Spinal cord (tissue), 9 donors: ENCODE measurements at regions not wholly inside any gene's neighbourhood (a gene's known extent, or its start where the extent isn't known, plus 50 kb on each side); places are given as distances from the start of the nearest gene placed in this dataset.
"Not testable (repeated sequence)": the region's sequence is repeated elsewhere in the genome, so short reads cannot be mapped to it uniquely, and the experiment has no call there.

Experiments used
- DNase-seq, 6 donors: peaks; one replicate each; pipeline versions ENCODE4 v3.0.0 to v3.0.0-alpha.2; 2013 to 2015; ENCODE audit warnings: low spot score in 6 of 6, low read depth in 4 of 6
- H3K27ac ChIP-seq: one replicate; pipeline ENCODE4 v1.5.1; 2013; ENCODE audit warnings: low read depth, low read length, control low read depth
- H3K27me3 ChIP-seq: one replicate; pipeline ENCODE4 v1.6.1; 2013; ENCODE audit warnings: low read length; ENCODE audit not compliant: control insufficient read depth, insufficient read depth
- H3K36me3 ChIP-seq: one replicate; pipeline ENCODE4 v1.6.1; 2013; ENCODE audit warnings: low read length; ENCODE audit not compliant: control insufficient read depth, insufficient read depth
- H3K4me1 ChIP-seq: one replicate; pipeline ENCODE4 v1.6.1; 2013; ENCODE audit warnings: low read length; ENCODE audit not compliant: control insufficient read depth, insufficient read depth
- H3K4me3 ChIP-seq: one replicate; pipeline ENCODE4 v1.5.1; 2013; ENCODE audit warnings: low read depth, low read length, control low read depth
- H3K9me3 ChIP-seq: one replicate; pipeline ENCODE4 v1.6.1; 2013; ENCODE audit warnings: low read length; ENCODE audit not compliant: control insufficient read depth, insufficient read depth
- WGBS: methylation state at CpG from one replicate; pipeline ENCODE4 v1.1.5; 2013; ENCODE audit warnings: missing lambda C conversion rate; ENCODE audit not compliant: insufficient coverage; 5-methylcytosine and 5-hydroxymethylcytosine counted together
- donor health status: healthy.

DNA sequence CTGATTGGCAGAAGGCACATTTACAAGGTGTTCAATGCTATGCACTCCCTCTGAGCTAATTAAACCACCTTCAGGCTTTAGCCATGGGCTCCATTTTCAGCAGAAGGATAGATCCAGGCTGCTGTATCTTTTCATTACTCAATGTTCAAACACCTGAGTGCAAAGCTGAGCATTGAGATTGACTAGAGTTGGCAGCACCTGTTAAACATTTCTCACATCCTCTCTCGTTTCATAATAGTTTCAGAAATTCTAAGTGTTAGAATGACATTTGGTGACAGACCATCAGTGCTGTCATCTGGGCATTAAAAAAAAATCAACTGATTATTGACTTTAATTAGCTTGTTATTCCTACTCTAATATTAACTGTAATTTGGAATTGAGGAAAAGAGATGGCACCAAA, 187.1 kb upstream of the SEMA3E start:
- no peak overlapping the region for H3K27ac ChIP-seq
- H3K27me3 ChIP-seq, result no peaks in the 10 kb centered on the region
- H3K9me3 ChIP-seq, result no peaks in the 10 kb centered on the region
- no peaks in the 10 kb centered on the region for H3K36me3 ChIP-seq
- no peaks in the 10 kb centered on the region for H3K4me1 ChIP-seq
- no peak overlapping the region for H3K4me3 ChIP-seq
- no CpG with 5 or more reads among the region's 1 CpG for WGBS
- DNase-seq, result peak in 2 of 6 donors; percentile 3 to 17

DNA sequence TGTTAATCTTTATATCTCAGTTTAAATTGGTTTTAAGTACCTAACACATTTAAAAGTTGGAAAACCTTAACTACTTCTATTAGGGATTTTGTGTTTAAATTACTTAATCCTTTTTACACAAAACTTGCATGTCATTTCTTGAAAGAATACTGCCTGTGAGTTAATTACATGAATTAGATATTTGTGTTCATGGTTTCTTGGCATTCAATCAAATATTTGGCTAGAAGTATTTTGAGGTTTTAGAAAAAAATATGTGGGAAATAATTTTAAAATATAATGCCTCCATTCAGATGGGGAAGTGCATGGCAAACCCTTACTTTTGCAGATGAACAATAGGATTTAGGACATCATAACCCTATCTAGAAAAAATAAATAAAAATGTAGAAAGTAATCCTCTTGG, 186.5 kb upstream of the SEMA3E start:
- peak in 1 of 6 donors; percentile 17 for DNase-seq
- H3K9me3 ChIP-seq, result no peaks in the 10 kb centered on the region
- H3K4me1 ChIP-seq, result no peaks in the 10 kb centered on the region
- H3K27ac ChIP-seq, result no peak overlapping the region
- H3K27me3 ChIP-seq, result no peaks in the 10 kb centered on the region
- no peaks in the 10 kb centered on the region for H3K36me3 ChIP-seq
- H3K4me3 ChIP-seq, result no peak overlapping the region

DNA sequence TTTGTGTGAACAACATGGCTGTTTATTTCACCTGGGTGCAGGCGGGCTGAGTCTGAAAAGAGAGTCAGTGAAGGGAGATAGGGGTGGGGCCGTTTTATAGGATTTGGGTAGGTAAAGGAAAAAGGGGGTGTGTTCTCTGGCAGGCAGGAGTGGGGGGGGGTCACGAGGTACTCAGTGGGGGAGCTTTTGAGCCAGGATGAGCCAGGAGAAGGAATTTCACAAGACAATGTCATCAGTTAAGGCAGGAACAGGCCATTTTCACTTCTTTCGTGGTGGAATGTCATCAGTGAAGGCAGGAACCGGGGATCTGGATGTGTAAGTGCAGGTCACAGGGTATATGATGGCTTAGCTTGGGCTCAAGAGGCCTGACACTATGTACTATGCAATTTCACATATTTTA, 184.8 kb upstream of the SEMA3E start:
- not testable (repeated sequence) for H3K9me3 ChIP-seq, H3K4me3 ChIP-seq, DNase-seq, H3K4me1 ChIP-seq, H3K36me3 ChIP-seq, H3K27ac ChIP-seq, H3K27me3 ChIP-seq
- WGBS, result 58% methylated on average over 3 of the region's 5 CpGs

DNA sequence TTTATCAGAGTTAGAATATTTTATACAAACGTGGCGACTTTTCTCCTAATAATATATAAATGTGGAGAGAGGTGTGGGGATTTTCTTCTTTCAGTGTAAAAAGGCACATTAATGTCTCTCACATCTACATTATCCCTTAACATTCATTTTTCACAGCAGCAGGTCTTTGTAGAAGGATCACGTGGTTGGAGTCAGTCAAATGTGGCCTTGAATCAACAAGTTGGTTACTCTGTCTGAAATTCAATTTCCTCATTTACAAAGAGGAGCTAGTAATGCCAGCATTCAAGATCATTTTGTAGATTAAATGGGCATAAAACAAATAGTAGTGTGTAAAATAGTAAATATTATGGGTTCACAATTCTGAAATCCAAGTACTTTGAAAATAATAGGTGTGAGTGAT, 183.1 kb upstream of the SEMA3E start:
- no peak overlapping the region for H3K27ac ChIP-seq
- no peaks in the 10 kb centered on the region for H3K27me3 ChIP-seq
- WGBS, result no CpG with 5 or more reads among the region's 3 CpGs
- no peaks in the 10 kb centered on the region for H3K4me1 ChIP-seq
- H3K9me3 ChIP-seq, result no peaks in the 10 kb centered on the region
- no peak overlapping the region for H3K4me3 ChIP-seq
- H3K36me3 ChIP-seq, result no peaks in the 10 kb centered on the region
- no peak for DNase-seq

DNA sequence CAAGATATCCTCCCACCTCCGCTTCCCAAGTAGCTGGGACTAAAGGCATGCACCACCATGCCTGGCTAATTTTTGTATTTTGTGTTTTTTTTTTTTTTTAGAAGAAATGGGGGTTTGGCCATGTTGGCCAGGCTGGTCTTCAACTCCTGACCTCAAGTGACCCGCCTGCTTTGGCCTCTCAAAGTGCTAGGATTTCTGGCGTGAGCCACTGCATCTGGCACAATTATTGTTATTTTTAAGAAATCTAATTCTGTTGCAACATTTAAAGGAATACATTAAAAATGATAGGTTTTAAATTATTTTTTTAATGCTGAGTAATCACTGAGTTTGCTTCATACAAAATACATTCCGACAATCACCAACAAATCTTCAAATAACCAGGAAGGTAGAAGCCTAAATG, 178.1 kb upstream of the SEMA3E start:
- Histone ChIP-seq H3K27ac (no peak overlapping the region), H3K9me3 (no peaks in the 10 kb centered on the region), H3K27me3 (no peaks in the 10 kb centered on the region), H3K4me3 (no peak overlapping the region), H3K4me1 (no peaks in the 10 kb centered on the region), H3K36me3 (no peaks in the 10 kb centered on the region)
- no peak for DNase-seq
- WGBS, result no CpG with 5 or more reads among the region's 4 CpGs

DNA sequence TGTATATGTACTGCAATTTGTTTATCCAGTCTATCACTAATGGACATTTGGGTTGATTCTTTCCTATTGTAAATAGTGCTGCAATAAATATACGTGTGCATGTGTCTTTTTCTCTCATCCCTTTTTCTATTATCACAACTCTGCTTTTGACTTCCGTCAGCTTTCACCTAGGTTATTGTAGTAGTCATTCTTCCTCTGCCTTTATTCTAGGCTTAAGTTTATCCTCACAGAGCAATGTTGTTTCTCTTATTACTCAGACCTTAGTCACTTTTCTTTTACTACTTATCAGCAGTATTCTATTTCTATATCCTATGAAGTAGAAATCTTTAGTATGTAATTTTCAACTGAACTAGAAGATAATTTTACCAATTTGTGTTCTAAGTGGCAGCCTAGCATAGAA, 175.3 kb upstream of the SEMA3E start:
- DNase-seq, result no peak
- H3K27ac ChIP-seq, result no peak overlapping the region
- H3K4me3 ChIP-seq, result no peak overlapping the region
- no peaks in the 10 kb centered on the region for H3K36me3 ChIP-seq
- no CpG with 5 or more reads among the region's 2 CpGs for WGBS
- H3K27me3 ChIP-seq, result no peaks in the 10 kb centered on the region
- H3K4me1 ChIP-seq, result no peaks in the 10 kb centered on the region
- H3K9me3 ChIP-seq, result no peaks in the 10 kb centered on the region

DNA sequence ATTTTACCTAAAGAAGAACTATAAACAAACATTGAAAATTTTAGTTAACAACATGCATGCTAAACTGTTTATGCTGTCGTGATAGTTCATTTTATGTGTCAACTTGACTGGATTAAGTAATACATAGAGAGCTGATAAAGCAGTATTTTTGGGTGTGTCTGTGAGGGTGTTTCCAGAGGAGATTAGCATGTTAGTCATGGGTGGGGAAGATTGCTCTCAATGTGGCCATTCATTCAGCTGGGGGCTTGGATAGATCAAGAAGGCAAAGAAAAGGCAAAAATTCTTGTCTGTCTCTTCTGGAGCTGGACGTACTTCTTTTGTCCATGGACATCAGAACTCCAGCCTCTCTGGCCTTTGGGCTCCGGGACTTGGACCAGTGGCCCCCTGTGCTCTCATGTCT, 172.9 kb upstream of the SEMA3E start:
- Histone ChIP-seq H3K9me3 (no peaks in the 10 kb centered on the region), H3K4me3 (no peak overlapping the region), H3K36me3 (no peaks in the 10 kb centered on the region), H3K4me1 (no peaks in the 10 kb centered on the region), H3K27me3 (no peaks in the 10 kb centered on the region), H3K27ac (no peak overlapping the region)
- 93% methylated on average over 3 of the region's 3 CpGs for WGBS
- DNase-seq, result no peak

DNA sequence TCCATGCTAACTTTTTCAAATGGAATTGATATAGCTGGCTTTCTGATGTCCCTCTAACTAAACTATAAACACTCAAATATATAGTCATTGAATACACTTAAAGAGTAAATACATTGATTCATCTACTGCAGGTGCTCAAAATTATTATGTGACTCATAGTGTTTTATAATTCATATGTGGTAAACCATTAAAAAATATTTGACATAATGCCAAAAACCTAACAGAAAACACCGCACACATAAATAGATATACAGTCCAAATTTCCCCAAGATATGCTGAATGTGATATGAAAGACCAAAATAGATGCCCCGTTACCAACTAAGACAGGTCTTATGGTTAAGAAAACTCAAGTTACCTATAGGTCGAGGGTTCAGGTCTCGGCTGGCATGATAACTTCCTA, 171.7 kb upstream of the SEMA3E start:
- H3K9me3 ChIP-seq, result no peaks in the 10 kb centered on the region
- no peaks in the 10 kb centered on the region for H3K4me1 ChIP-seq
- no peaks in the 10 kb centered on the region for H3K36me3 ChIP-seq
- H3K27me3 ChIP-seq, result no peaks in the 10 kb centered on the region
- DNase-seq, result no peak
- H3K4me3 ChIP-seq, result no peak overlapping the region
- no peak overlapping the region for H3K27ac ChIP-seq
- WGBS, result 100% methylated on average over 2 of the region's 4 CpGs

DNA sequence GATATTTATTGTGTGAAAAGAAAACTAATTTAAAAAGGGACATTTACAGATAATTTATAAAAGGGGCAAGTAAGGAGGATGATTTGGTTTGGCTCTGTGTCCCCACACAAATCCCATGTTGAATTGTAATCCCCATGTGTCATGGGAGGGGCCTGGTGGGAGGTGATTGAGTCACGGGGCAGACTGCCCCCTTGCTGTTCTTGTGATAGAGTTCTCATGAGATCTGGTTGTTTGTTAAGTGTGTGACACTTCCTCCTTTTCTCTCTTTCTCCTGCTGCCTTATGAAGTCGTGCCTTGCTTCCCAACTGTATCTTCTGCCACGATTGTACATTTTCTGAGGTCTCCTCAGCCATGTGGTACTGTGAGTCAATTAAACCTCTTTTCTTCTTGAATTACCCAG, 171.0 kb upstream of the SEMA3E start:
- H3K4me1 ChIP-seq, result no peaks in the 10 kb centered on the region
- no CpG with 5 or more reads among the region's 3 CpGs for WGBS

DNA sequence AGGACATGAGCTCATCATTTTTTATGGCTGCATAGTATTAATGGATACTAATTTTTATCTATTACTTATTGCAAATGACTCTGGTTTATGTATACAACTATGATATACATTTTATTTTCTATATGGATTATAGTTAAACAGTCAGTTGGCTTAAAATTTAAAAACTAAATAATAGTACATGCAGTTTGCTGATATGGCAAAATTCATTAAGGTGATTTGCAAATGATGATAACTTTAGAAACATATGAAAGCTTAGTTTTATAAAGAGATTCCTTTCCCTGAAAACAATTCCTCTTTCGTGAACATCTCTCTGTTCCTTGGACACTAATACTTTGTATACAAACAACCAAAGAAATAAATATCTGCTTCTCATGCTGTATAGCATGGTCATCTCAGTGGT, 165.5 kb upstream of the SEMA3E start:
- no CpG with 5 or more reads among the region's 1 CpG for WGBS
- DNase-seq, result no peak
- no peaks in the 10 kb centered on the region for H3K4me1 ChIP-seq
- no peaks in the 10 kb centered on the region for H3K9me3 ChIP-seq
- no peak overlapping the region for H3K4me3 ChIP-seq
- H3K36me3 ChIP-seq, result no peaks in the 10 kb centered on the region
- H3K27ac ChIP-seq, result no peak overlapping the region
- H3K27me3 ChIP-seq, result no peaks in the 10 kb centered on the region

More for the DNA sequence above, 171.0 kb upstream of the SEMA3E start:
- Histone ChIP-seq H3K36me3 (no peaks in the 10 kb centered on the region), H3K9me3 (no peaks in the 10 kb centered on the region), H3K27me3 (no peaks in the 10 kb centered on the region), H3K27ac (no peak overlapping the region), H3K4me3 (no peak overlapping the region)
- DNase-seq, result no peak

DNA sequence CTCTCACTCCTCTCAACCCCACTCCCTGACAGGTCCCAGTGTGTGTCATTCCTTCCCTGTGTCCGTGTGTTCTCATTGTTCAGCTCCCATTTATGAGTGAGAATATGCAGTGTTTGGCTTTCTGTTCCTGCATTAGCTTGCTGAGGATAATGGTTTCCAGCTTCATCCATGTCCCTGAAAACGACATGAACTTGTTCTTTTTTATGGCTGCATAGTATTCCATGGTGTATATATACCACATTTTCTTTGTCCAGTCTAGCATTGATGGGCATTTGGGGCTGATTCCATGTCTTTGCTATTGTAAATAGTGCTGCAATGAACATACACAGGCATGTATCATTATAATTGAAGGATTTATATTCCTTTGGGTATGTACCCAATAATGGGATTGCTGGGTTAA, 163.6 kb upstream of the SEMA3E start:
- not testable (repeated sequence) for DNase-seq, H3K4me1 ChIP-seq, H3K27me3 ChIP-seq, H3K9me3 ChIP-seq, H3K36me3 ChIP-seq, H3K27ac ChIP-seq, H3K4me3 ChIP-seq
- WGBS, result no CpG with 5 or more reads among the region's 2 CpGs
